GM19438 (cell line): ENCODE measurements at regions not wholly inside any gene's neighbourhood (a gene's known extent, or its start where the extent isn't known, plus 50 kb on each side); places are given as distances from the start of the nearest gene placed in this dataset.
"Not testable (repeated sequence)": the region's sequence is repeated elsewhere in the genome, so short reads cannot be mapped to it uniquely, and the experiment has no call there.

Experiments
- ATAC-seq: cut with Tn5 transposase; IDR thresholded peaks from one replicate; pipeline ENCODE4 v1.9.1; 2021; ENCODE audit warnings: low read depth; ENCODE audit not compliant: unreplicated experiment

GRCh38 chr18:43793910-43794309 is 516.6 kb upstream of the SYT4 start:
- ATAC-seq, result no peak

GRCh38 chr18:43794363-43794762 is 517.1 kb upstream of the SYT4 start:
- no peak for ATAC-seq

GRCh38 chr18:43797347-43797746 is 520.1 kb upstream of the SYT4 start:
- ATAC-seq, result no peak

- ATAC-seq, result no peak
Observed at GRCh38 chr18:43800584-43800983, 523.3 kb upstream of the SYT4 start.

GRCh38 chr18:43805646-43806194 is 528.4 kb upstream of the SYT4 start:
- no peak for ATAC-seq

- ATAC-seq, result no peak
Observed at GRCh38 chr18:43812627-43813026, 535.3 kb upstream of the SYT4 start.

GRCh38 chr18:43819397-43819796 is 542.1 kb upstream of the SYT4 start:
- no peak for ATAC-seq

GRCh38 chr18:43819873-43820272 is 542.6 kb upstream of the SYT4 start:
- ATAC-seq, result no peak

- no peak for ATAC-seq
Observed at GRCh38 chr18:43825768-43826167, 548.5 kb upstream of the SYT4 start.

- no peak for ATAC-seq
Observed at GRCh38 chr18:43826215-43826614, 548.9 kb upstream of the SYT4 start.

GRCh38 chr18:43827311-43827710 is 550.0 kb upstream of the SYT4 start:
- ATAC-seq, result no peak

- no peak for ATAC-seq
Observed at GRCh38 chr18:43830303-43830702, 553.0 kb upstream of the SYT4 start.

- no peak for ATAC-seq
Observed at GRCh38 chr18:43830947-43831346, 553.7 kb upstream of the SYT4 start.

- ATAC-seq, result no peak
Observed at GRCh38 chr18:43846299-43846698, 569.0 kb upstream of the SYT4 start.

- ATAC-seq, result no peak
Observed at GRCh38 chr18:43847164-43848091, 570.1 kb upstream of the SYT4 start.

- not testable (repeated sequence) for ATAC-seq
Observed at GRCh38 chr18:43849831-43850230, 572.5 kb upstream of the SYT4 start.

GRCh38 chr18:43855376-43855775 is 578.1 kb upstream of the SYT4 start:
- no peak for ATAC-seq

GRCh38 chr18:43863180-43863579 is 585.9 kb upstream of the SYT4 start:
- no peak for ATAC-seq

GRCh38 chr18:43866696-43867095 is 589.4 kb upstream of the SYT4 start:
- ATAC-seq, result no peak

GRCh38 chr18:43868497-43868995 is 591.3 kb upstream of the SYT4 start:
- no peak for ATAC-seq

- no peak for ATAC-seq
Observed at GRCh38 chr18:43869451-43870008, 592.2 kb upstream of the SYT4 start.

- ATAC-seq, result no peak
Observed at GRCh38 chr18:43870626-43871025, 593.3 kb upstream of the SYT4 start.
